ENCODE measurements at regions not wholly inside any gene's neighbourhood (a gene's known extent, or its start where the extent isn't known, plus 50 kb on each side); places are given as distances from the start of the nearest gene placed in this dataset.

GRCh38 chr3:24854748-24855147 lies 360.1 kb upstream of the THRB start:
- TF ChIP-seq, protein P1, sequence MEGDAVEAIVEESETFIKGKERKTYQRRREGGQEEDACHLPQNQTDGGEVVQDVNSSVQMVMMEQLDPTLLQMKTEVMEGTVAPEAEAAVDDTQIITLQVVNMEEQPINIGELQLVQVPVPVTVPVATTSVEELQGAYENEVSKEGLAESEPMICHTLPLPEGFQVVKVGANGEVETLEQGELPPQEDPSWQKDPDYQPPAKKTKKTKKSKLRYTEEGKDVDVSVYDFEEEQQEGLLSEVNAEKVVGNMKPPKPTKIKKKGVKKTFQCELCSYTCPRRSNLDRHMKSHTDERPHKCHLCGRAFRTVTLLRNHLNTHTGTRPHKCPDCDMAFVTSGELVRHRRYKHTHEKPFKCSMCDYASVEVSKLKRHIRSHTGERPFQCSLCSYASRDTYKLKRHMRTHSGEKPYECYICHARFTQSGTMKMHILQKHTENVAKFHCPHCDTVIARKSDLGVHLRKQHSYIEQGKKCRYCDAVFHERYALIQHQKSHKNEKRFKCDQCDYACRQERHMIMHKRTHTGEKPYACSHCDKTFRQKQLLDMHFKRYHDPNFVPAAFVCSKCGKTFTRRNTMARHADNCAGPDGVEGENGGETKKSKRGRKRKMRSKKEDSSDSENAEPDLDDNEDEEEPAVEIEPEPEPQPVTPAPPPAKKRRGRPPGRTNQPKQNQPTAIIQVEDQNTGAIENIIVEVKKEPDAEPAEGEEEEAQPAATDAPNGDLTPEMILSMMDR (IDR thresholded peaks at IDR 0.05; ENCODE audit: low read depth, low read length), result no peak
- no peak for TF ChIP-seq POLR2A (IDR thresholded peaks at IDR 0.05; ENCODE audit: extremely low read depth, insufficient read length)

Measured in NB4 (cell line).